ENCODE measurements at regions not wholly inside any gene's neighbourhood (a gene's known extent, or its start where the extent isn't known, plus 50 kb on each side); places are given as distances from the start of the nearest gene placed in this dataset.
A peak's percentile ranks its signal among the peaks of the same experiment; 100 is the strongest.

- DNase-seq (ENCODE audit: low spot score), result no peak
Observed at GRCh38 chr1:29478879-29479278, 242.6 kb downstream of the PTPRU start.

GRCh38 chr1:29478151-29478791 lies 241.9 kb downstream of the PTPRU start:
- DNase-seq (ENCODE audit: low spot score), result no peak

- DNase-seq (ENCODE audit: low spot score), result no peak
Observed at GRCh38 chr1:29475326-29475725, 239.0 kb downstream of the PTPRU start.

- no peak for DNase-seq (ENCODE audit: low spot score)
Observed at GRCh38 chr1:29474274-29475244, 238.2 kb downstream of the PTPRU start.

GRCh38 chr1:29473161-29473855 lies 237.0 kb downstream of the PTPRU start:
- DNase-seq (ENCODE audit: low spot score), result peak; percentile 12

- DNase-seq (ENCODE audit: low spot score), result no peak
Observed at GRCh38 chr1:29471487-29472313, 235.4 kb downstream of the PTPRU start.

GRCh38 chr1:29470788-29471119 lies 234.4 kb downstream of the PTPRU start:
- DNase-seq (ENCODE audit: low spot score), result no peak

GRCh38 chr1:29470087-29470787 lies 233.9 kb downstream of the PTPRU start:
- DNase-seq (ENCODE audit: low spot score), result no peak

- DNase-seq (ENCODE audit: low spot score), result peak; percentile 26
Observed at GRCh38 chr1:29469457-29469856, 233.1 kb downstream of the PTPRU start.

GRCh38 chr1:29467989-29468900 lies 231.9 kb downstream of the PTPRU start:
- DNase-seq (ENCODE audit: low spot score), result no peak

GRCh38 chr1:29466258-29466657 lies 229.9 kb downstream of the PTPRU start:
- DNase-seq (ENCODE audit: low spot score), result no peak

- DNase-seq (ENCODE audit: low spot score), result no peak
Observed at GRCh38 chr1:29465755-29466154, 229.4 kb downstream of the PTPRU start.

- no peak for DNase-seq (ENCODE audit: low spot score)
Observed at GRCh38 chr1:29462096-29462495, 225.8 kb downstream of the PTPRU start.

- DNase-seq (ENCODE audit: low spot score), result no peak
Observed at GRCh38 chr1:29461115-29461739, 224.9 kb downstream of the PTPRU start.

GRCh38 chr1:29460694-29461093 lies 224.4 kb downstream of the PTPRU start:
- no peak for DNase-seq (ENCODE audit: low spot score)

- DNase-seq (ENCODE audit: low spot score), result no peak
Observed at GRCh38 chr1:29460041-29460610, 223.8 kb downstream of the PTPRU start.

GRCh38 chr1:29459620-29459945 lies 223.3 kb downstream of the PTPRU start:
- DNase-seq (ENCODE audit: low spot score), result no peak

GRCh38 chr1:29458737-29459619 lies 222.7 kb downstream of the PTPRU start:
- no peak for DNase-seq (ENCODE audit: low spot score)

All from umbilical cord (tissue), 1 donor.